H1 (cell line): ENCODE measurements at regions not wholly inside any gene's neighbourhood (a gene's known extent, or its start where the extent isn't known, plus 50 kb on each side); places are given as distances from the start of the nearest gene placed in this dataset.

ENCODE experiments used
- CTCF ChIA-PET: fragments of 300-600 bp; sonication (Branson Sonifier 250); formaldehyde crosslinking; loops from one replicate; lab custom pipeline; 2021; ENCODE audit not compliant: partially characterized antibody; lab: Charles Lee
- POLR2A ChIA-PET: fragments of 300-600 bp; sonication (Branson Sonifier 250); formaldehyde crosslinking; loops from one replicate; lab custom pipeline; 2021; ENCODE audit warnings: inconsistent platforms; ENCODE audit not compliant: partially characterized antibody; lab: Charles Lee
- DNase-seq, 2 experiments: peaks; one replicate each; pipeline versions ENCODE4 v3.0.0 to v3.0.0-alpha.2; 2010 to 2022; ENCODE audit warnings: low spot score in 2 of 2, low read depth in 1 of 2, mixed read lengths in 1 of 2
- FAIRE-seq: peaks from 2 replicates; lab custom pipeline; 2011; peaks lifted over from hg19 to GRCh38; lab: Jason Lieb, UNC
- H2AFZ ChIP-seq: 2 replicates; pipeline ENCODE4 v1.8.1; 2012; ENCODE audit warnings: low read length, inconsistent platforms
- H2AK5ac ChIP-seq: 2 replicates; pipeline ENCODE4 v1.6.1; 2013; ENCODE audit warnings: low read depth, low read length
- H2BK120ac ChIP-seq: replicated peaks from 2 replicates; pipeline ENCODE3; 2013; ENCODE audit warnings: low read depth, low read length, inconsistent platforms
- H2BK12ac ChIP-seq: 2 replicates; pipeline ENCODE4 v1.6.1; 2013; ENCODE audit warnings: low read depth, low read length
- H2BK15ac ChIP-seq: 2 replicates; pipeline ENCODE4 v1.6.1; 2013; ENCODE audit warnings: low read length
- H2BK20ac ChIP-seq: 2 replicates; pipeline ENCODE4 v1.6.1; 2013; ENCODE audit warnings: low read length
- H2BK5ac ChIP-seq: 2 replicates; pipeline ENCODE4 v1.6.1; 2013; ENCODE audit warnings: low read depth, low read length
- H3K14ac ChIP-seq: 2 replicates; pipeline ENCODE4 v1.6.1; 2013; ENCODE audit warnings: inconsistent platforms; ENCODE audit not compliant: insufficient read length
- H3K18ac ChIP-seq: 2 replicates; pipeline ENCODE4 v1.6.1; 2013; ENCODE audit warnings: low read length; ENCODE audit errors: extremely low read depth
- H3K23ac ChIP-seq: 2 replicates; pipeline ENCODE4 v1.6.1; 2013; ENCODE audit warnings: inconsistent platforms; ENCODE audit not compliant: insufficient read length
- H3K23me2 ChIP-seq: 2 replicates; pipeline ENCODE4 v1.6.1; 2013; ENCODE audit warnings: low read depth, low read length
- H3K27ac ChIP-seq: 2 replicates; pipeline ENCODE4 v1.6.1; 2011; ENCODE audit warnings: low read depth, low read length, inconsistent platforms
- H3K27me3 ChIP-seq, 4 experiments: replicated peaks in 1 of 4; 1 replicate in 1 of 4; 2 replicates in 3 of 4; pipeline versions ENCODE4 v1.6.1 to v1.8.1; 2011 to 2013; ENCODE audit warnings: low read length in 3 of 4, mild to moderate bottlenecking in 3 of 4, inconsistent platforms in 2 of 4, mixed read lengths in 2 of 4, moderate library complexity in 1 of 4; ENCODE audit not compliant: control insufficient read depth in 3 of 4, insufficient read depth in 3 of 4; ENCODE audit errors: extremely low read depth in 1 of 4
- H3K36me3 ChIP-seq, 4 experiments: 2 replicates each; pipeline versions ENCODE4 v1.6.1 to v1.8.1; 2011 to 2013; ENCODE audit warnings: mild to moderate bottlenecking in 4 of 4, low read length in 3 of 4, moderate library complexity in 2 of 4, control low read depth in 1 of 4, inconsistent platforms in 1 of 4; ENCODE audit not compliant: insufficient read depth in 4 of 4, control insufficient read depth in 2 of 4
- H3K4ac ChIP-seq: replicated peaks from 2 replicates; pipeline ENCODE3; 2013; ENCODE audit warnings: low read length, low read depth, mixed read lengths, inconsistent platforms; ENCODE audit not compliant: insufficient read length
- H3K4me1 ChIP-seq, 4 experiments: replicated peaks in 1 of 4; 1 replicate in 1 of 4; 2 replicates in 3 of 4; pipeline versions ENCODE4 v1.6.1 to v1.8.1; 2011 to 2013; ENCODE audit warnings: low read length in 3 of 4, inconsistent platforms in 2 of 4, mixed read lengths in 1 of 4; ENCODE audit not compliant: insufficient read depth in 4 of 4, control insufficient read depth in 3 of 4
- H3K4me2 ChIP-seq, 2 experiments: 2 replicates each; pipeline versions ENCODE4 v1.6.1 to v1.8.1; 2011 to 2013; ENCODE audit warnings: low read depth in 2 of 2, low read length in 2 of 2, control low read depth in 1 of 2, inconsistent platforms in 1 of 2, mild to moderate bottlenecking in 1 of 2; ENCODE audit not compliant: insufficient read depth in 1 of 2
- H3K4me3 ChIP-seq, 4 experiments: fragments of 200-600, 300-600 bp in 1 of 4; sonication (generic), shearing (Covaris generic), sonication (Bioruptor Twin) in 1 of 4; 2 replicates each; pipeline versions ENCODE4 v1.5.1 to v1.8.1; 2011 to 2016; ENCODE audit warnings: low read length in 4 of 4, low read depth in 3 of 4, control low read depth in 2 of 4, inconsistent platforms in 2 of 4, mild to moderate bottlenecking in 2 of 4, mixed read lengths in 1 of 4, moderate library complexity in 1 of 4; ENCODE audit not compliant: insufficient read depth in 2 of 4; ENCODE audit errors: extremely low read depth in 1 of 4
- H3K56ac ChIP-seq: replicated peaks from 2 replicates; pipeline ENCODE3; 2013; ENCODE audit warnings: low read depth, mild to moderate bottlenecking, mixed read lengths, low read length, inconsistent platforms; ENCODE audit not compliant: insufficient read length
- H3K79me1 ChIP-seq: 2 replicates; pipeline ENCODE4 v1.6.1; 2013; ENCODE audit warnings: low read depth, low read length, control low read depth
- H3K79me2 ChIP-seq, 2 experiments: 2 replicates each; pipeline versions ENCODE4 v1.6.1 to v1.8.1; 2012 to 2013; ENCODE audit warnings: low read length in 2 of 2, mild to moderate bottlenecking in 2 of 2, inconsistent platforms in 1 of 2; ENCODE audit not compliant: insufficient read depth in 2 of 2, control insufficient read depth in 1 of 2
- H3K9ac ChIP-seq, 4 experiments: replicated peaks in 1 of 4; 1 replicate in 1 of 4; 2 replicates in 3 of 4; pipeline versions ENCODE4 v1.6.1 to v1.8.1; 2011 to 2013; ENCODE audit warnings: low read depth in 3 of 4, low read length in 3 of 4, control low read depth in 2 of 4, mild to moderate bottlenecking in 2 of 4, moderate library complexity in 2 of 4, inconsistent platforms in 1 of 4; ENCODE audit errors: extremely low read depth in 1 of 4
- H3K9me3 ChIP-seq, 2 experiments: 2 replicates each; pipeline versions ENCODE4 v1.6.1 to v1.8.1; 2012 to 2013; ENCODE audit warnings: mild to moderate bottlenecking in 2 of 2, moderate library complexity in 2 of 2, control low read depth in 1 of 2, inconsistent platforms in 1 of 2, low read depth in 1 of 2, low read length in 1 of 2, mixed read lengths in 1 of 2; ENCODE audit not compliant: insufficient read depth in 2 of 2
- H4K20me1 ChIP-seq, 2 experiments: replicated peaks in 1 of 2; 2 replicates each; pipeline versions ENCODE3 to v1.8.1; 2011 to 2013; ENCODE audit warnings: inconsistent platforms in 2 of 2, low read length in 2 of 2, mild to moderate bottlenecking in 1 of 2; ENCODE audit not compliant: insufficient read depth in 2 of 2, control insufficient read depth in 1 of 2
- H4K5ac ChIP-seq: 2 replicates; pipeline ENCODE4 v1.6.1; 2013; ENCODE audit warnings: low read length, low read depth, mixed read lengths, inconsistent platforms; ENCODE audit not compliant: insufficient read length
- H4K8ac ChIP-seq: 2 replicates; pipeline ENCODE4 v1.8.0; 2013; ENCODE audit warnings: mild to moderate bottlenecking, moderate library complexity, low read length, inconsistent platforms; ENCODE audit not compliant: insufficient read depth; ENCODE audit errors: extremely low read depth
- H4K91ac ChIP-seq: replicated peaks from 2 replicates; pipeline ENCODE3; 2013; ENCODE audit warnings: low read length, mixed read lengths, inconsistent platforms; ENCODE audit not compliant: insufficient read length
- BACH1 ChIP-seq: IDR thresholded peaks from 2 replicates; pipeline ENCODE4 v1.6.1; 2012; ENCODE audit warnings: low read length, improper control_type of control experiment
- BCL11A ChIP-seq, 2 experiments: IDR thresholded peaks; one replicate each; pipeline ENCODE4 v1.6.1; 2011; ENCODE audit warnings: low read depth in 2 of 2, low read length in 2 of 2, mild to moderate bottlenecking in 2 of 2
- CBX5 ChIP-seq: fragments of 300-800, 300-1000 bp; sonication (generic); IDR thresholded peaks from 2 replicates; pipeline ENCODE4 v1.7.1; 2016; ENCODE audit warnings: antibody characterized with exemption, low read length, low read depth
- CHD1 ChIP-seq: IDR thresholded peaks from 2 replicates; pipeline ENCODE4 v1.6.1; 2012; ENCODE audit warnings: low read depth, low read length, improper control_type of control experiment
- CTCF ChIP-seq, 3 experiments: IDR thresholded peaks; 1 replicate in 2 of 3; 2 replicates in 1 of 3; pipeline versions ENCODE4 v1.5.1 to v1.6.1; 2011; ENCODE audit warnings: low read length in 3 of 3, mild to moderate bottlenecking in 3 of 3, inconsistent platforms in 2 of 3, low read depth in 1 of 3, moderate library complexity in 1 of 3; ENCODE audit not compliant: insufficient read depth in 1 of 3; ENCODE audit errors: control extremely low read depth in 1 of 3
- GTF2F1 ChIP-seq: IDR thresholded peaks from 2 replicates; pipeline ENCODE4 v1.6.1; 2012; ENCODE audit warnings: low read depth, low read length, improper control_type of control experiment, borderline replicate concordance
- HDAC6 ChIP-seq: IDR thresholded peaks from one replicate; pipeline ENCODE4 v1.7.1; 2012; ENCODE audit warnings: low read depth, mild to moderate bottlenecking, inconsistent platforms, low read length, moderate library complexity
- PHF8 ChIP-seq: fragments of 200-600 bp; sonication (generic); conservative IDR thresholded peaks from 2 replicates; pipeline ENCODE4 v1.7.1; 2012; ENCODE audit warnings: low read depth, mild to moderate bottlenecking, inconsistent platforms, low read length, moderate library complexity
- POLR2AphosphoS5 ChIP-seq: IDR thresholded peaks from 2 replicates; pipeline ENCODE4 v1.6.1; 2011; ENCODE audit warnings: low read depth, low read length
- RFX5 ChIP-seq: IDR thresholded peaks from 2 replicates; pipeline ENCODE4 v1.6.1; 2011; ENCODE audit warnings: low read depth, low read length, improper control_type of control experiment, borderline replicate concordance
- SIX5 ChIP-seq: IDR thresholded peaks from 2 replicates; pipeline ENCODE4 v1.6.1; 2011; ENCODE audit warnings: mild to moderate bottlenecking, low read depth, low read length
- TAF7 ChIP-seq: optimal IDR thresholded peaks from 2 replicates; pipeline ENCODE3; 2011; ENCODE audit warnings: low read depth, mild to moderate bottlenecking, inconsistent platforms, low read length, moderate library complexity, borderline replicate concordance
- TEAD4 ChIP-seq: IDR thresholded peaks from 2 replicates; pipeline ENCODE4 v1.6.1; 2012; ENCODE audit warnings: low read depth, low read length, inconsistent platforms, mixed read lengths
- WGBS, 2 experiments: shearing (Covaris generic) in 1 of 2; methylation state at CpG; one replicate each; pipeline versions ENCODE4 v1.1.6 to v1.1.7; 2013 to 2015; ENCODE audit warnings: low lambda C conversion rate in 2 of 2, mixed read lengths in 2 of 2, inconsistent platforms in 1 of 2, low coverage in 1 of 2, missing lambda C conversion rate in 1 of 2; ENCODE audit not compliant: insufficient replicate concordance in 2 of 2, insufficient coverage in 1 of 2, insufficient read length in 1 of 2; ENCODE audit errors: extremely low coverage in 1 of 2, missing lambda C conversion rate in 1 of 2; 5-methylcytosine and 5-hydroxymethylcytosine counted together

DNA sequence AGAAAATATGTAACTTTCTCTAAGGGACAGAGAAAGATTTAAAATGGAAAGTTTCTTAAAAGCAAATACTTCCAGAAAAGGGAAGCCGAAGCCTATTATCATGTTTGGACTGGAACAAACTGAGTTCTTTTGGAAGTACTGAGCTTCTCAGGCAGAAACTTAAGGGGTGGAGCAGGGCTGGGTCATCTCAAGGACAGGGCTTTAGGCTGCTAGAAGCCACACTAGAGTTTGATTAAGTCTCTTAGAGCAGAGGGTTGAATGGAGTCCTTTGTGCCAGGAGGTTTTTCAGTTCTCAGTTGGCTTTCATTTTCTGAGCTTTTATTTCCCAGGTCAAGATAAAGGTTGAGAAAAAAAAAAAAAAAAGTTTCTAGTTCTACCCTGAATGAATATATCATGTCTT lies 432.7 kb downstream of the SLITRK5 start:
- CTCF ChIA-PET: interaction anchor here (0.7 to 1.1 kb wide), 2 partner anchors 35 to 540 kb away, joined by 3 read pairs; no protein-coding TSS in a partner anchor
- no peaks in the 10 kb centered on the region for H3K9me3 ChIP-seq
- no peak for FAIRE-seq
- no peak for TF ChIP-seq RFX5
- TF ChIP-seq TEAD4: no peak
- no peak for TF ChIP-seq BACH1
- no peak for TF ChIP-seq CHD1
- no peak for TF ChIP-seq POLR2AphosphoS5
- no peak for TF ChIP-seq PHF8
- no peak for TF ChIP-seq GTF2F1
- TF ChIP-seq HDAC6: no peak
- TF ChIP-seq CBX5: no peak
- no peak for TF ChIP-seq CTCF (IDR thresholded peaks at IDR 0.05; ENCODE audit: control extremely low read depth in 1 of 3, insufficient read depth in 1 of 3, low read depth in 1 of 3, low read length in 3 of 3)
- TF ChIP-seq BCL11A (IDR thresholded peaks at IDR 0.05; ENCODE audit: low read depth in 2 of 2, low read length in 2 of 2): no peak
- TF ChIP-seq SIX5: no peak
- TF ChIP-seq TAF7: no peak

More for the DNA sequence above, 432.7 kb downstream of the SLITRK5 start:
- no peak overlapping the region for H3K4me2 ChIP-seq
- no peaks in the 10 kb centered on the region for H3K36me3 ChIP-seq
- H3K56ac ChIP-seq: no peak overlapping the region
- H4K20me1 ChIP-seq: no peaks in the 10 kb centered on the region
- no peak overlapping the region for H3K14ac ChIP-seq
- no peaks in the 10 kb centered on the region for H3K23me2 ChIP-seq
- no peak overlapping the region for H4K5ac ChIP-seq
- H2AFZ ChIP-seq: peak overlapping the region; percentile 50; the same call in 1 of the 2 replicates
- H3K9ac ChIP-seq: no peak overlapping the region
- no peak overlapping the region for H2BK5ac ChIP-seq
- H3K79me1 ChIP-seq: no peaks in the 10 kb centered on the region
- H2AK5ac ChIP-seq: no peak overlapping the region
- H2BK15ac ChIP-seq: no peak overlapping the region
- H3K18ac ChIP-seq: no peak overlapping the region
- no peaks in the 10 kb centered on the region for H3K79me2 ChIP-seq
- H3K4ac ChIP-seq: no peak overlapping the region
- no peaks in the 10 kb centered on the region for H3K4me1 ChIP-seq
- WGBS, 2 experiments: 95% methylated on average over 1 of the region's 1 CpG; no CpG with 5 or more reads in 1 of the 2 experiments
- POLR2A ChIA-PET: no interaction called here
- no peak for DNase-seq
- no peak overlapping the region for H2BK20ac ChIP-seq
- no peak overlapping the region for H3K23ac ChIP-seq
- no peaks in the 10 kb centered on the region for H3K27me3 ChIP-seq
- no peak overlapping the region for H3K4me3 ChIP-seq
- H3K27ac ChIP-seq: no peak overlapping the region
- no peak overlapping the region for H4K91ac ChIP-seq
- no peak overlapping the region for H2BK120ac ChIP-seq
- no peak overlapping the region for H4K8ac ChIP-seq
- no peak overlapping the region for H2BK12ac ChIP-seq
